Peyer's patch (tissue), 4 donors: ENCODE measurements at regions not wholly inside any gene's neighbourhood (a gene's known extent, or its start where the extent isn't known, plus 50 kb on each side); places are given as distances from the start of the nearest gene placed in this dataset.

Experiments
- DNase-seq, 3 donors: peaks; one replicate each; pipeline ENCODE4 v3.0.0-alpha.2; 2017 to 2019
- H3K27ac ChIP-seq, 4 donors: fragments of 200-600 bp; sonication (generic); one replicate each; pipeline ENCODE4 v1.5.1; 2016 to 2019
- H3K27me3 ChIP-seq, 2 donors: fragments of 200-600 bp; sonication (generic); one replicate each; pipeline ENCODE4 v1.5.1; 2019
- H3K36me3 ChIP-seq, 3 donors: fragments of 200-600 bp; sonication (generic); one replicate each; pipeline ENCODE4 v1.5.1; 2016 to 2019
- H3K4me1 ChIP-seq, 4 donors: fragments of 200-600 bp; sonication (generic); one replicate each; pipeline ENCODE4 v1.5.1; 2016 to 2019
- H3K4me3 ChIP-seq, 4 donors: fragments of 200-600 bp; sonication (generic); 1 replicate in 3 of 4; 2 replicates in 1 of 4; pipeline ENCODE4 v1.5.1; 2016 to 2019; ENCODE audit warnings: mild to moderate bottlenecking in 1 of 4
- H3K9me3 ChIP-seq, 4 donors: fragments of 200-600 bp; sonication (generic); one replicate each; pipeline ENCODE4 v1.5.1; 2016 to 2019; ENCODE audit warnings: mild to moderate bottlenecking in 1 of 4
- POLR2A ChIP-seq, 2 donors: fragments of 450-650 bp; IDR thresholded peaks; one replicate each; pipeline ENCODE4 v1.5.1; 2017; ENCODE audit warnings: antibody characterized with exemption in 2 of 2, mild to moderate bottlenecking in 2 of 2, moderate library complexity in 2 of 2
- TF ChIP-seq, protein P1 (sequence below), 6 experiments: fragments of 450-650 bp in 4 of 6; fragments of 200-600 bp in 2 of 6; sonication (generic) in 1 of 6; IDR thresholded peaks; one replicate each; pipeline ENCODE4 v1.5.1; 2017 to 2019; ENCODE audit warnings: antibody characterized with exemption in 6 of 6, mild to moderate bottlenecking in 3 of 6, moderate library complexity in 1 of 6

DNA sequence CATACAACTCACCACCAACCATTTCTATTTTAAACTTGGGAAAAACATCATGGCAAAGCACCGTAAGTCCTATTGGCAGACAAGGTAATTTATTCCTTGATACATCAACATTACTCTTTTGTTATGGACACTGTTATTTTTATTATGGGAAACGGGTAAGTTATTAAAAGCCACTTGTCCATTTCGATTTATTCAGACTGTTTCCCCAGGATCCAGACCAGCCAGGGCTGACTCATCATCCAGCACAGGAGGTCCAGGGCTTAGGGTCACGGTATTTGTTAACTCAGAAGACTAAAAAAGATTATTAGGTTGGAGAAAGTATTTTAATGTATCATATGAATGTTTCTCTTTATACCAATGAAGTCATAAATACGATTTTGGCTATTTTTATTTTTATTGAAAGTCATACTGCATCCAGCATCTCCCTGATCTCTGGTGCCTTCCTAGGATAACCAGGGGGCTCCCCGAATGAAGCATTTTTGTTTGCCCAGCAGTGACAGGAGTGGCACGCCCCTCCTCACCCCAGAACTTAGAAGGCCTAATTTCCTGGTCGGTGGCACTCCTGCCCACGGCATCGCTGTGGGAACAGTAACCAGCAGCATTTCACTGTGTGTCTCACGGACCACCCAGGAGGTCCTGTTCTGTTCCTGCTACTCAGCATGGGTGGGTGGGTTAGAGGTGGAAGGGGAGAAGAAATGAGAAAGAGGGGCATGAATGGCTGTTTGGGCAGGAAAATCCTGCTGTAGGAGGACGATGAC is 446.1 kb downstream of the EIPR1 start:
- Histone ChIP-seq H3K4me1 (no peaks in the 10 kb centered on the region), H3K27ac (no peak overlapping the region), H3K27me3 (no peaks in the 10 kb centered on the region), H3K4me3 (no peak overlapping the region), H3K36me3 (no peaks in the 10 kb centered on the region), H3K9me3 (no peaks in the 10 kb centered on the region)
- TF ChIP-seq, protein P1, sequence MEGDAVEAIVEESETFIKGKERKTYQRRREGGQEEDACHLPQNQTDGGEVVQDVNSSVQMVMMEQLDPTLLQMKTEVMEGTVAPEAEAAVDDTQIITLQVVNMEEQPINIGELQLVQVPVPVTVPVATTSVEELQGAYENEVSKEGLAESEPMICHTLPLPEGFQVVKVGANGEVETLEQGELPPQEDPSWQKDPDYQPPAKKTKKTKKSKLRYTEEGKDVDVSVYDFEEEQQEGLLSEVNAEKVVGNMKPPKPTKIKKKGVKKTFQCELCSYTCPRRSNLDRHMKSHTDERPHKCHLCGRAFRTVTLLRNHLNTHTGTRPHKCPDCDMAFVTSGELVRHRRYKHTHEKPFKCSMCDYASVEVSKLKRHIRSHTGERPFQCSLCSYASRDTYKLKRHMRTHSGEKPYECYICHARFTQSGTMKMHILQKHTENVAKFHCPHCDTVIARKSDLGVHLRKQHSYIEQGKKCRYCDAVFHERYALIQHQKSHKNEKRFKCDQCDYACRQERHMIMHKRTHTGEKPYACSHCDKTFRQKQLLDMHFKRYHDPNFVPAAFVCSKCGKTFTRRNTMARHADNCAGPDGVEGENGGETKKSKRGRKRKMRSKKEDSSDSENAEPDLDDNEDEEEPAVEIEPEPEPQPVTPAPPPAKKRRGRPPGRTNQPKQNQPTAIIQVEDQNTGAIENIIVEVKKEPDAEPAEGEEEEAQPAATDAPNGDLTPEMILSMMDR (IDR thresholded peaks at IDR 0.05): no peak
- TF ChIP-seq POLR2A (IDR thresholded peaks at IDR 0.05): no peak
- no peak for DNase-seq

DNA sequence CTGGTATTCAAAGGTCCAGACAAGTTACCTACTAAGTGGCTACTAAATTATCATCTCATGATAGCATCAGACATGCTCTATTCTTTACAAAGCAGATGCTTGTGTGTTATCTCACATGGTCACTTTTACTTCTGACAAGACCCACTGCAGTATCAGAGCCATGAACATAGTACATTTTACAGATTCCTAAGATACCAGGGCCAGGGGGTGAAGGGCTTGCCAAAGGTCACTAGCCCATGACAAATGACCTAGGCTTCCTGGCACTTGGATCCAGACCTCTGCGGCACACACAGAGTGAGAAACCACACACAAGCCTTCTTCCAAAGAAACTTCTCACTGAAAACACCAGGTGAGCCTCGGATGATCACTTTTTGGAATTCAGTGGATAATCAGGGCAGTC is 446.8 kb downstream of the EIPR1 start:
- H3K4me3 ChIP-seq: no peak overlapping the region
- no peaks in the 10 kb centered on the region for H3K4me1 ChIP-seq
- no peaks in the 10 kb centered on the region for H3K9me3 ChIP-seq
- no peak for DNase-seq
- no peaks in the 10 kb centered on the region for H3K36me3 ChIP-seq
- no peak for TF ChIP-seq POLR2A (IDR thresholded peaks at IDR 0.05)
- TF ChIP-seq, protein P1 (IDR thresholded peaks at IDR 0.05): no peak
- H3K27ac ChIP-seq: no peak overlapping the region
- no peaks in the 10 kb centered on the region for H3K27me3 ChIP-seq

DNA sequence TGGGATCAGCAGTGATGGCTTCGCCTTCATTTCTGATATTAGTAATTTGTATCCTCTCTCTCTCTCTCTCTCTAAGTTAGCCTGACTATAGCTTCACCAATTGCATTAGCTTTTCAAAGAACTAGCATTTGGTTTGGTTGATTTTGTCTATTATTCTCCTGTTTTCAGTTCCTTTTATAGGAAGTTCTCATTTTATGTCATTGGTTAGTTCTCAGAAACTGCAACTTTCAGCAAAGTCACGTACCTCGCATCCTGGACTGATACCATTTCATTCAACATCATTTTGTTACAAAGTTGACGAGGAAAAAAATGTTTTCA is 450.8 kb downstream of the EIPR1 start:
- no peak for DNase-seq
- no peak for TF ChIP-seq POLR2A (IDR thresholded peaks at IDR 0.05)
- TF ChIP-seq, protein P1 (IDR thresholded peaks at IDR 0.05): no peak

DNA sequence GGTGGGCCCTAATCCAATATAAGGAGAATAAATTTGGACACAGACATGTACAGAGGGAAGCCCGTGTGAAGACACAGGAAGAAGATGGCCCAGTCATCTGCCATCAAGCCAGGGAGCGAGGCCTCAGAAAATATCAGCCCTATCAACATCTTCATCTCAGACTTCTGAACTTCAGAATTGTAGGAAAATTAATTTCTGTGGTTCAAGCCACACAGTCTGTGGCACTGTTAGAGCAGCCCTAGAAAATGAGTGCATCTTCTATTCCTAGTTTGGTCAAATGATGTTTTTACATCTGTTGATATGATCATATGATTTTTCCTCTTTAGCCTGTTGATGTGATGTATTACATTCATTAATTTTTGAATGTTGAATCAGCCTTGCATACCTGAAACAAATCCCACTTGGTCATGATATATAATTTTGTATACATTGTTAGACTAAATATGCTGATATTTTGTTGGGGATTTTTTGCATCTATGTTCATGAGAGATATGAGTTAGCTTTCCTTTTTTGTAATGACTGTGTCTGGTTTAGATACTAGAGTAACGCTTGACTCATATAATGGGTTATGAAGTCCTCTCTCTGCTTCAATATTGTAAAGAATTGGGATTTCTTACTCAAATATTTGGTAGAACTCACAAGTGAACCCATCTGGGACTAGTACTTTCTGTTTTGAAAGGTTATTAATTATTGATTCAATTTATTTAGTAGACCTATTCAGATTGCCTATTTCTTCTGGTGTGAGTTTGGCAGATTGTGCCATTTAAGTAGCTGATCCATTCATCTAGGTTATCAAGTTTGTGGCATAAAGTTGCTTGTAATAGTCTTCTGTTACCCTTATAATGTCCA is 451.4 kb downstream of the EIPR1 start:
- no peaks in the 10 kb centered on the region for H3K27me3 ChIP-seq
- H3K27ac ChIP-seq: no peak overlapping the region
- no peak overlapping the region for H3K4me3 ChIP-seq
- no peaks in the 10 kb centered on the region for H3K36me3 ChIP-seq
- no peak for DNase-seq
- TF ChIP-seq, protein P1 (IDR thresholded peaks at IDR 0.05): no peak
- TF ChIP-seq POLR2A (IDR thresholded peaks at IDR 0.05): no peak
- no peaks in the 10 kb centered on the region for H3K9me3 ChIP-seq
- no peaks in the 10 kb centered on the region for H3K4me1 ChIP-seq

More for the DNA sequence above, 450.8 kb downstream of the EIPR1 start:
- Histone ChIP-seq H3K27me3 (no peaks in the 10 kb centered on the region), H3K27ac (no peak overlapping the region), H3K9me3 (no peaks in the 10 kb centered on the region), H3K36me3 (no peaks in the 10 kb centered on the region), H3K4me1 (no peaks in the 10 kb centered on the region), H3K4me3 (no peak overlapping the region)

- Histone ChIP-seq H3K27me3 (no peaks in the 10 kb centered on the region), H3K4me3 (no peak overlapping the region), H3K9me3 (no peaks in the 10 kb centered on the region), H3K4me1 (no peaks in the 10 kb centered on the region), H3K27ac (no peak overlapping the region), H3K36me3 (no peaks in the 10 kb centered on the region)
- TF ChIP-seq POLR2A (IDR thresholded peaks at IDR 0.05): no peak
- TF ChIP-seq, protein P1 (IDR thresholded peaks at IDR 0.05): no peak
- no peak for DNase-seq
Measured at GRCh38 chr2:2922156-2922555, 455.5 kb downstream of the EIPR1 start.
